ENCODE measurements at regions not wholly inside any gene's neighbourhood (a gene's known extent, or its start where the extent isn't known, plus 50 kb on each side); places are given as distances from the start of the nearest gene placed in this dataset.

- TF ChIP-seq EZH2phosphoT487 (IDR thresholded peaks at IDR 0.05; ENCODE audit: borderline replicate concordance, low read length) (no peak), EZH2 (IDR thresholded peaks at IDR 0.05; ENCODE audit: low read length, unreplicated experiment) (no peak)
- TF ChIP-seq, protein P1, sequence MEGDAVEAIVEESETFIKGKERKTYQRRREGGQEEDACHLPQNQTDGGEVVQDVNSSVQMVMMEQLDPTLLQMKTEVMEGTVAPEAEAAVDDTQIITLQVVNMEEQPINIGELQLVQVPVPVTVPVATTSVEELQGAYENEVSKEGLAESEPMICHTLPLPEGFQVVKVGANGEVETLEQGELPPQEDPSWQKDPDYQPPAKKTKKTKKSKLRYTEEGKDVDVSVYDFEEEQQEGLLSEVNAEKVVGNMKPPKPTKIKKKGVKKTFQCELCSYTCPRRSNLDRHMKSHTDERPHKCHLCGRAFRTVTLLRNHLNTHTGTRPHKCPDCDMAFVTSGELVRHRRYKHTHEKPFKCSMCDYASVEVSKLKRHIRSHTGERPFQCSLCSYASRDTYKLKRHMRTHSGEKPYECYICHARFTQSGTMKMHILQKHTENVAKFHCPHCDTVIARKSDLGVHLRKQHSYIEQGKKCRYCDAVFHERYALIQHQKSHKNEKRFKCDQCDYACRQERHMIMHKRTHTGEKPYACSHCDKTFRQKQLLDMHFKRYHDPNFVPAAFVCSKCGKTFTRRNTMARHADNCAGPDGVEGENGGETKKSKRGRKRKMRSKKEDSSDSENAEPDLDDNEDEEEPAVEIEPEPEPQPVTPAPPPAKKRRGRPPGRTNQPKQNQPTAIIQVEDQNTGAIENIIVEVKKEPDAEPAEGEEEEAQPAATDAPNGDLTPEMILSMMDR (conservative IDR thresholded peaks at IDR 0.05; ENCODE audit: low read depth, low read length) = no peak
These were observed 224.6 kb downstream of the VGLL3 start for GRCh38 chr3:86766331-86766730.
